ENCODE measurements at regions not wholly inside any gene's neighbourhood (a gene's known extent, or its start where the extent isn't known, plus 50 kb on each side); places are given as distances from the start of the nearest gene placed in this dataset.

DNA sequence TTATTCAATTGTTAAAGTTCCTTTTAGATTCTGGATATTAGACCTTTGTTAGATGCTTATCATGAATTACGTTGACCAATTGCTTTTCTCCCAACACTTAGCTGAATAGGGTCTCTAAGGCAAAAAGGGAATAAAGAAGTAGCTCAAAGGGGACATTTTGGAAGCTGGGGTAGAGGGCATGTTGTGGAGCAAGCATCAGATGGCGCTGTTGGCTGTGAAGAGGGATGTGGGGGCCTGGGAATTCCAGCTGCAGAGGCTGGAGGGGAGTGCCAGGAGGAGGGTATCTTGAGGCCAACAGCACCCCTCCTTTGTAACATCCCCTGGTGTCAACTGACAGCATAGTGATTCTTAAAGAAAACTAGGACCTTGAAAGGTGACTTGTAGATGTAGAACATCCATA is 198.2 kb downstream of the ADCYAP1 start:
- Histone ChIP-seq H3K9me3 (ENCODE audit: control insufficient read depth in 1 of 2, insufficient read depth in 1 of 2, low read depth in 1 of 2, low read length in 2 of 2) (no peaks in the 10 kb centered on the region), H3K9ac (ENCODE audit: low read length) (no peak overlapping the region), H3K4me1 (ENCODE audit: control insufficient read depth in 1 of 2, insufficient read depth in 2 of 2, low read length in 2 of 2) (no peaks in the 10 kb centered on the region), H3K9me2 (ENCODE audit: insufficient read depth) (no peaks in the 10 kb centered on the region), H3K4me2 (ENCODE audit: low read length) (no peak overlapping the region), H3K79me2 (ENCODE audit: insufficient read depth, low read length) (no peaks in the 10 kb centered on the region), H2AFZ (ENCODE audit: low read depth, low read length, poor library complexity, severe bottlenecking) (no peak overlapping the region), H3K27ac (ENCODE audit: low read depth, low read length) (no peak overlapping the region), H3K27me3 (ENCODE audit: insufficient read depth, low read length) (peaks cover 11% of the 10 kb centered on the region), H3K4me3 (replicated peaks in 1 of 2; ENCODE audit: low read depth in 1 of 2, low read length in 2 of 2) (no peak overlapping the region), H4K20me1 (ENCODE audit: insufficient read depth) (no peaks in the 10 kb centered on the region), H3K36me3 (ENCODE audit: control insufficient read depth in 1 of 2, insufficient read depth in 2 of 2, low read length in 2 of 2) (no peaks in the 10 kb centered on the region)
- RAD21 ChIA-PET (ENCODE audit: low non-redundant PET in 1 of 2, low total read pairs in 2 of 2, uncharacterized antibody in 2 of 2, unreplicated experiment in 2 of 2) = no interaction called here
- no peak for DNase-seq (ENCODE audit: low read depth, low spot score)
- intact Hi-C loops (cut with micrococcal nuclease) = no loop called here
- no peak for ATAC-seq
- POLR2A ChIA-PET = no interaction called here
- CTCF ChIA-PET = no interaction called here
- TF ChIP-seq, protein P1, sequence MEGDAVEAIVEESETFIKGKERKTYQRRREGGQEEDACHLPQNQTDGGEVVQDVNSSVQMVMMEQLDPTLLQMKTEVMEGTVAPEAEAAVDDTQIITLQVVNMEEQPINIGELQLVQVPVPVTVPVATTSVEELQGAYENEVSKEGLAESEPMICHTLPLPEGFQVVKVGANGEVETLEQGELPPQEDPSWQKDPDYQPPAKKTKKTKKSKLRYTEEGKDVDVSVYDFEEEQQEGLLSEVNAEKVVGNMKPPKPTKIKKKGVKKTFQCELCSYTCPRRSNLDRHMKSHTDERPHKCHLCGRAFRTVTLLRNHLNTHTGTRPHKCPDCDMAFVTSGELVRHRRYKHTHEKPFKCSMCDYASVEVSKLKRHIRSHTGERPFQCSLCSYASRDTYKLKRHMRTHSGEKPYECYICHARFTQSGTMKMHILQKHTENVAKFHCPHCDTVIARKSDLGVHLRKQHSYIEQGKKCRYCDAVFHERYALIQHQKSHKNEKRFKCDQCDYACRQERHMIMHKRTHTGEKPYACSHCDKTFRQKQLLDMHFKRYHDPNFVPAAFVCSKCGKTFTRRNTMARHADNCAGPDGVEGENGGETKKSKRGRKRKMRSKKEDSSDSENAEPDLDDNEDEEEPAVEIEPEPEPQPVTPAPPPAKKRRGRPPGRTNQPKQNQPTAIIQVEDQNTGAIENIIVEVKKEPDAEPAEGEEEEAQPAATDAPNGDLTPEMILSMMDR (IDR thresholded peaks at IDR 0.05 in 2 of 3, conservative IDR thresholded peaks at IDR 0.05 in 1 of 3; ENCODE audit: borderline replicate concordance in 1 of 3, insufficient read depth in 1 of 3, low read depth in 2 of 3, low read length in 2 of 3) = peak in 1 of 3 experiments; percentile 11; a peak in 1 of 6 replicates
- TF ChIP-seq, protein P2, sequence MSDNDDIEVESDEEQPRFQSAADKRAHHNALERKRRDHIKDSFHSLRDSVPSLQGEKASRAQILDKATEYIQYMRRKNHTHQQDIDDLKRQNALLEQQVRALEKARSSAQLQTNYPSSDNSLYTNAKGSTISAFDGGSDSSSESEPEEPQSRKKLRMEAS (IDR thresholded peaks at IDR 0.05) = no peak
- no TSS peak for BruUV-seq (replicated peaks)

DNA sequence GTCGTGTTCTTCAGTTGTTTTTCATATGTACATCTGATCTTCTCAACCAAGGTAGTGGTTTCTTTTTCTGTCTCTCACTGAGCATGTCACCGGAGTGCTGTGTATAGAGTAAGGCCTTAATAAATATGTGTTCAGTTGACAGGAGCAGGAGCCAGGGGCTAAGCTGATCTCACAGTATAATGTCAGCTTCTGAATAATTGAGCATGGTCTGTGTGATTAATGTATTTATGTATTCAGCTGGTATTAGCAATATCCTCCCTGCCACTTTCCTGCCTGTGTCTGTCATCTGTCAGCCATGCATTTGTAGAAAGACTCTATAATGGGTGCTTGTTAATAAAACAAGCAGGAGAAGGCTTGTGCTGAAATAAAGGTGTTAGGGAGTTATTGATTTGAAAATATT is 198.9 kb downstream of the ADCYAP1 start:
- intact Hi-C loops (cut with micrococcal nuclease) = no loop called here
- Histone ChIP-seq H3K9ac (ENCODE audit: low read length) (no peak overlapping the region), H3K4me1 (ENCODE audit: control insufficient read depth in 1 of 2, insufficient read depth in 2 of 2, low read length in 2 of 2) (no peaks in the 10 kb centered on the region), H3K27me3 (ENCODE audit: insufficient read depth, low read length) (peaks cover 11% of the 10 kb centered on the region), H3K36me3 (ENCODE audit: control insufficient read depth in 1 of 2, insufficient read depth in 2 of 2, low read length in 2 of 2) (no peaks in the 10 kb centered on the region), H3K9me2 (ENCODE audit: insufficient read depth) (no peaks in the 10 kb centered on the region), H3K4me2 (ENCODE audit: low read length) (no peak overlapping the region), H3K4me3 (replicated peaks in 1 of 2; ENCODE audit: low read depth in 1 of 2, low read length in 2 of 2) (no peak overlapping the region), H2AFZ (ENCODE audit: low read depth, low read length, poor library complexity, severe bottlenecking) (no peak overlapping the region), H3K79me2 (ENCODE audit: insufficient read depth, low read length) (no peaks in the 10 kb centered on the region), H4K20me1 (ENCODE audit: insufficient read depth) (no peaks in the 10 kb centered on the region), H3K27ac (ENCODE audit: low read depth, low read length) (no peak overlapping the region), H3K9me3 (ENCODE audit: control insufficient read depth in 1 of 2, insufficient read depth in 1 of 2, low read depth in 1 of 2, low read length in 2 of 2) (no peaks in the 10 kb centered on the region)
- BruUV-seq (replicated peaks) = no TSS peak
- ATAC-seq (no peak), DNase-seq (ENCODE audit: low read depth, low spot score) (no peak)
- TF ChIP-seq, protein P3, sequence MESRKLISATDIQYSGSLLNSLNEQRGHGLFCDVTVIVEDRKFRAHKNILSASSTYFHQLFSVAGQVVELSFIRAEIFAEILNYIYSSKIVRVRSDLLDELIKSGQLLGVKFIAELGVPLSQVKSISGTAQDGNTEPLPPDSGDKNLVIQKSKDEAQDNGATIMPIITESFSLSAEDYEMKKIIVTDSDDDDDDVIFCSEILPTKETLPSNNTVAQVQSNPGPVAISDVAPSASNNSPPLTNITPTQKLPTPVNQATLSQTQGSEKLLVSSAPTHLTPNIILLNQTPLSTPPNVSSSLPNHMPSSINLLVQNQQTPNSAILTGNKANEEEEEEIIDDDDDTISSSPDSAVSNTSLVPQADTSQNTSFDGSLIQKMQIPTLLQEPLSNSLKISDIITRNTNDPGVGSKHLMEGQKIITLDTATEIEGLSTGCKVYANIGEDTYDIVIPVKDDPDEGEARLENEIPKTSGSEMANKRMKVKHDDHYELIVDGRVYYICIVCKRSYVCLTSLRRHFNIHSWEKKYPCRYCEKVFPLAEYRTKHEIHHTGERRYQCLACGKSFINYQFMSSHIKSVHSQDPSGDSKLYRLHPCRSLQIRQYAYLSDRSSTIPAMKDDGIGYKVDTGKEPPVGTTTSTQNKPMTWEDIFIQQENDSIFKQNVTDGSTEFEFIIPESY (IDR thresholded peaks at IDR 0.05; ENCODE audit: extremely low read depth, insufficient replicate concordance, low read length) = no peak
- TF ChIP-seq, protein P2 (IDR thresholded peaks at IDR 0.05) = no peak
- TF ChIP-seq, protein P4, sequence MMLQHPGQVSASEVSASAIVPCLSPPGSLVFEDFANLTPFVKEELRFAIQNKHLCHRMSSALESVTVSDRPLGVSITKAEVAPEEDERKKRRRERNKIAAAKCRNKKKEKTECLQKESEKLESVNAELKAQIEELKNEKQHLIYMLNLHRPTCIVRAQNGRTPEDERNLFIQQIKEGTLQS (IDR thresholded peaks at IDR 0.05) = no peak
- no peak for TF ChIP-seq SRF (IDR thresholded peaks at IDR 0.05; ENCODE audit: low read depth)
- no peak for TF ChIP-seq ZNF274 (IDR thresholded peaks at IDR 0.05; ENCODE audit: low read depth, low read length)
- TF ChIP-seq FOSL1 (IDR thresholded peaks at IDR 0.05; ENCODE audit: low read depth) = no peak
- no peak for TF ChIP-seq CBX3 (IDR thresholded peaks at IDR 0.05; ENCODE audit: low read depth)
- TF ChIP-seq POLR2AphosphoS5 (IDR thresholded peaks at IDR 0.05; ENCODE audit: low read depth, low read length) = no peak
- no peak for TF ChIP-seq POLR2A (IDR thresholded peaks at IDR 0.05; ENCODE audit: borderline replicate concordance, extremely low read depth, insufficient read depth, insufficient read length)
- CTCF ChIA-PET = no interaction called here
- POLR2A ChIA-PET = no interaction called here
- RAD21 ChIA-PET (ENCODE audit: low non-redundant PET in 1 of 2, low total read pairs in 2 of 2, uncharacterized antibody in 2 of 2, unreplicated experiment in 2 of 2) = no interaction called here
